ENCODE measurements at regions not wholly inside any gene's neighbourhood (a gene's known extent, or its start where the extent isn't known, plus 50 kb on each side); places are given as distances from the start of the nearest gene placed in this dataset.

DNA sequence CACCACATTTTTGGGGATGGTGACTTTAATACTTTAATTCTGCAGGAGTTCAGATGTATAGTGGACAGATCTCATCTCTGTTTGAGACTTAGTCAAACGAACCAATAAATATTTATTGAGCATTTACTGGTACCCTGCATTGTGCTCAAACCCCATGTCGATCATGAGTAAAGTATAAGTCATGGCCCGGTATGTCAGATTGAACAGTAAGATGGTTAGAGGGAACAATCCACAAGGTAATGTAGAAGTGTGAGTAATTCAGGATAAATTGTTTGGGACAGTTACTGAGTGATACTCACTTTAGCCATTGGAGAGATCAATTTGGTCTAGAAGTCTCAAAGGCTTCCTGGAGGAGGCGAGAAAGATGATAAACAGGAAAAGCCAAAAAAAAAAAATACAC is 265.5 kb upstream of the C2CD4B start:
- ATAC-seq: no peak
- DNase-seq (ENCODE audit: low spot score): no peak
- Mint-ChIP-seq H3K4me1 (peaks cover 17% of the 10 kb centered on the region), H3K9me3 (peaks cover 8% of the 10 kb centered on the region), H3K27ac (peak overlapping the region; percentile 42; the same call in 1 of the 2 replicates), H3K4me3 (no peak overlapping the region), H3K36me3 (0 out of 2 replicates have a peak, but pooled peaks cover 5% of the 10 kb centered on the region), H3K27me3 (ENCODE audit: low read depth) (no peaks in the 10 kb centered on the region)
- TF ChIP-seq ZNF416 (CRISPR knock-in tag; IDR thresholded peaks at IDR 0.05) (no peak), ZBTB21 (CRISPR knock-in tag; IDR thresholded peaks at IDR 0.05; ENCODE audit: borderline replicate concordance) (no peak), ZNF138 (CRISPR knock-in tag; conservative IDR thresholded peaks at IDR 0.05) (no peak)
- TF ChIP-seq, protein P1, sequence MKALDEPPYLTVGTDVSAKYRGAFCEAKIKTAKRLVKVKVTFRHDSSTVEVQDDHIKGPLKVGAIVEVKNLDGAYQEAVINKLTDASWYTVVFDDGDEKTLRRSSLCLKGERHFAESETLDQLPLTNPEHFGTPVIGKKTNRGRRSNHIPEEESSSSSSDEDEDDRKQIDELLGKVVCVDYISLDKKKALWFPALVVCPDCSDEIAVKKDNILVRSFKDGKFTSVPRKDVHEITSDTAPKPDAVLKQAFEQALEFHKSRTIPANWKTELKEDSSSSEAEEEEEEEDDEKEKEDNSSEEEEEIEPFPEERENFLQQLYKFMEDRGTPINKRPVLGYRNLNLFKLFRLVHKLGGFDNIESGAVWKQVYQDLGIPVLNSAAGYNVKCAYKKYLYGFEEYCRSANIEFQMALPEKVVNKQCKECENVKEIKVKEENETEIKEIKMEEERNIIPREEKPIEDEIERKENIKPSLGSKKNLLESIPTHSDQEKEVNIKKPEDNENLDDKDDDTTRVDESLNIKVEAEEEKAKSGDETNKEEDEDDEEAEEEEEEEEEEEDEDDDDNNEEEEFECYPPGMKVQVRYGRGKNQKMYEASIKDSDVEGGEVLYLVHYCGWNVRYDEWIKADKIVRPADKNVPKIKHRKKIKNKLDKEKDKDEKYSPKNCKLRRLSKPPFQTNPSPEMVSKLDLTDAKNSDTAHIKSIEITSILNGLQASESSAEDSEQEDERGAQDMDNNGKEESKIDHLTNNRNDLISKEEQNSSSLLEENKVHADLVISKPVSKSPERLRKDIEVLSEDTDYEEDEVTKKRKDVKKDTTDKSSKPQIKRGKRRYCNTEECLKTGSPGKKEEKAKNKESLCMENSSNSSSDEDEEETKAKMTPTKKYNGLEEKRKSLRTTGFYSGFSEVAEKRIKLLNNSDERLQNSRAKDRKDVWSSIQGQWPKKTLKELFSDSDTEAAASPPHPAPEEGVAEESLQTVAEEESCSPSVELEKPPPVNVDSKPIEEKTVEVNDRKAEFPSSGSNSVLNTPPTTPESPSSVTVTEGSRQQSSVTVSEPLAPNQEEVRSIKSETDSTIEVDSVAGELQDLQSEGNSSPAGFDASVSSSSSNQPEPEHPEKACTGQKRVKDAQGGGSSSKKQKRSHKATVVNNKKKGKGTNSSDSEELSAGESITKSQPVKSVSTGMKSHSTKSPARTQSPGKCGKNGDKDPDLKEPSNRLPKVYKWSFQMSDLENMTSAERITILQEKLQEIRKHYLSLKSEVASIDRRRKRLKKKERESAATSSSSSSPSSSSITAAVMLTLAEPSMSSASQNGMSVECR (CRISPR knock-in tag; IDR thresholded peaks at IDR 0.05; ENCODE audit: borderline replicate concordance): no peak
- CTCF ChIA-PET: interaction anchor here (1.3 kb wide), 1 partner anchor 119 kb away, joined by 4 read pairs; no protein-coding TSS in a partner anchor
- POLR2A ChIA-PET: interaction anchor here (0.7 kb wide), 1 partner anchor 84 kb away, joined by 3 read pairs; no protein-coding TSS in a partner anchor

DNA sequence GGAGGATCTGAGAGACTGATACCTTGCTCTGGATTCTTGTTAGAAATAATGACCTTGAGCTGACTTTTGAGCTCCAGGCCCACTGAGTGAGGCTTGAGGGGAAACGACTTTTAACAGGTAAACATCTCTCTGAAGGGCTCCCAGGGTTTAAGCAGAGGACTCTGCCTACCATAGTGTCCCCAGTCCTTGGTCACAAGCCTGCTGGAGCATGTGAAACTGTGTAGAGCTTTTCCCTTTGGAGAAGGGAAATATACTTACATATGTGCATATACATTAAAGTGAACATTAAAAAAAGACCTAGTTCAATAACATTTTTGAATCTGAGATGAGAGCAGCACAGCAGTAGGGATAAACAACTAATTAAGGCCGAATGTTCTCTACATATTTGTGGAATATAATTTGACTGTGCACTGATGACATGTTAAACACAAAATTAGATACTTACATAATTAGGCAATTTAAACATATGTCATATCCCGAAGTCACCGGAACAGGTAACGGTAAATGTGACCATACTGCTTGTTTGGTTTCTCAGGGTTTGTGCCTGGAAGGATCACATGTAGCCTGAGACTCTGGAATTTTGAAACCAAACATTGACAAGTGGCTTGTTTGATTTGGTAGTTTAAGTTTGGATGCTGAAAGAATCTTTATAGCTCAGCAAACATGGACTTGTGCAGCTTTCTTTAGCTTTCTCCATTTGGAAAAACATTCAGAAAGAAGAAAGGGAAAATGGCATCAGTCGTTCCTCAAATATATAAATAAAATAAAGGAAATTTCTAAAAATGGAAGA is 266.1 kb upstream of the C2CD4B start:
- H3K4me1 Mint-ChIP-seq: peaks cover 11% of the 10 kb centered on the region
- H3K9me3 Mint-ChIP-seq: peaks cover 8% of the 10 kb centered on the region
- H3K27me3 Mint-ChIP-seq (ENCODE audit: low read depth): no peaks in the 10 kb centered on the region
- H3K4me3 Mint-ChIP-seq: no peak overlapping the region
- H3K27ac Mint-ChIP-seq: peak overlapping the region; percentile 46
- ATAC-seq (no peak), DNase-seq (ENCODE audit: low spot score) (no peak)
- 0 out of 2 replicates have a peak, but pooled peaks cover 5% of the 10 kb centered on the region for H3K36me3 Mint-ChIP-seq
- POLR2A ChIA-PET: interaction anchor here (0.7 kb wide), 1 partner anchor 83 kb away, joined by 3 read pairs; no protein-coding TSS in a partner anchor
- TF ChIP-seq JAZF1 (CRISPR knock-in tag; IDR thresholded peaks at IDR 0.05) (no peak), PRRX2 (CRISPR knock-in tag; IDR thresholded peaks at IDR 0.05) (no peak)
- TF ChIP-seq, protein P2, sequence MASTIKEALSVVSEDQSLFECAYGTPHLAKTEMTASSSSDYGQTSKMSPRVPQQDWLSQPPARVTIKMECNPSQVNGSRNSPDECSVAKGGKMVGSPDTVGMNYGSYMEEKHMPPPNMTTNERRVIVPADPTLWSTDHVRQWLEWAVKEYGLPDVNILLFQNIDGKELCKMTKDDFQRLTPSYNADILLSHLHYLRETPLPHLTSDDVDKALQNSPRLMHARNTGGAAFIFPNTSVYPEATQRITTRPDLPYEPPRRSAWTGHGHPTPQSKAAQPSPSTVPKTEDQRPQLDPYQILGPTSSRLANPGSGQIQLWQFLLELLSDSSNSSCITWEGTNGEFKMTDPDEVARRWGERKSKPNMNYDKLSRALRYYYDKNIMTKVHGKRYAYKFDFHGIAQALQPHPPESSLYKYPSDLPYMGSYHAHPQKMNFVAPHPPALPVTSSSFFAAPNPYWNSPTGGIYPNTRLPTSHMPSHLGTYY (CRISPR knock-in tag; IDR thresholded peaks at IDR 0.05): no peak
- TF ChIP-seq, protein P3, sequence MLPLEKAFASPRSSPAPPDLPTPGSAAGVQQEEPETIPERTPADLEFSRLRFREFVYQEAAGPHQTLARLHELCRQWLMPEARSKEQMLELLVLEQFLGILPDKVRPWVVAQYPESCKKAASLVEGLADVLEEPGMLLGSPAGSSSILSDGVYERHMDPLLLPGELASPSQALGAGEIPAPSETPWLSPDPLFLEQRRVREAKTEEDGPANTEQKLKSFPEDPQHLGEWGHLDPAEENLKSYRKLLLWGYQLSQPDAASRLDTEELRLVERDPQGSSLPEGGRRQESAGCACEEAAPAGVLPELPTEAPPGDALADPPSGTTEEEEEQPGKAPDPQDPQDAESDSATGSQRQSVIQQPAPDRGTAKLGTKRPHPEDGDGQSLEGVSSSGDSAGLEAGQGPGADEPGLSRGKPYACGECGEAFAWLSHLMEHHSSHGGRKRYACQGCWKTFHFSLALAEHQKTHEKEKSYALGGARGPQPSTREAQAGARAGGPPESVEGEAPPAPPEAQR (CRISPR knock-in tag; IDR thresholded peaks at IDR 0.05): no peak
- CTCF ChIA-PET: interaction anchor here (0.9 to 1.3 kb wide), 2 partner anchors 15 to 118 kb away, joined by 3 to 4 read pairs; no protein-coding TSS in a partner anchor

DNA sequence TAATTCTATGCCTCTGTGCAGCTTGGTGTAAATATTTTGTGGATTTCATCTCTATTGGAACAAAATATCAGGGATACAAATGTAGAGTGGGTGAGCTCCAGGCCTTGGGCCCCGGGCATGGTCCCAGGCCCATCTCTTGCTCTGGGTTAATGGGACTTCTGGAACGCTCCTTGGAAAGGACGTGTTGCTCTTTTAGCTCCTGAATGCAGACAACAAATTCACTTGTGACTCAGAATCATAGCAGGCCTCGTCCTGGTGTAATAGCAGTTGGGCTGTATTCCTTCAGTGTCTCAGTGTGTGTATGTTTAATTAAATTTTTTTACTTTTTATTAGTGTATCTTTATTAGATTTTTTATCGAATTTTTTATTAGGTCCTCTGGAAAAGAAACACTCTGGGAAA is 266.7 kb upstream of the C2CD4B start:
- ATAC-seq (no peak), DNase-seq (ENCODE audit: low spot score) (no peak)
- peaks cover 5% of the 10 kb centered on the region for H3K4me1 Mint-ChIP-seq
- no peak overlapping the region for H3K27ac Mint-ChIP-seq
- peaks cover 8% of the 10 kb centered on the region for H3K9me3 Mint-ChIP-seq
- H3K27me3 Mint-ChIP-seq (ENCODE audit: low read depth): no peaks in the 10 kb centered on the region
- 0 out of 2 replicates have a peak, but pooled peaks cover 5% of the 10 kb centered on the region for H3K36me3 Mint-ChIP-seq
- no peak overlapping the region for H3K4me3 Mint-ChIP-seq
- ChIA-PET POLR2A (no interaction called here), CTCF (interaction anchor here (0.9 to 1.3 kb wide), 2 partner anchors 14 to 118 kb away, joined by 3 to 4 read pairs; no protein-coding TSS in a partner anchor)
- TF ChIP-seq ZNF671 (CRISPR knock-in tag; IDR thresholded peaks at IDR 0.05) (no peak), NFE2L1 (CRISPR knock-in tag; IDR thresholded peaks at IDR 0.05) (no peak), EMX1 (CRISPR knock-in tag; IDR thresholded peaks at IDR 0.05) (no peak), RORB (CRISPR knock-in tag; IDR thresholded peaks at IDR 0.05) (no peak)
- TF ChIP-seq, protein P4, sequence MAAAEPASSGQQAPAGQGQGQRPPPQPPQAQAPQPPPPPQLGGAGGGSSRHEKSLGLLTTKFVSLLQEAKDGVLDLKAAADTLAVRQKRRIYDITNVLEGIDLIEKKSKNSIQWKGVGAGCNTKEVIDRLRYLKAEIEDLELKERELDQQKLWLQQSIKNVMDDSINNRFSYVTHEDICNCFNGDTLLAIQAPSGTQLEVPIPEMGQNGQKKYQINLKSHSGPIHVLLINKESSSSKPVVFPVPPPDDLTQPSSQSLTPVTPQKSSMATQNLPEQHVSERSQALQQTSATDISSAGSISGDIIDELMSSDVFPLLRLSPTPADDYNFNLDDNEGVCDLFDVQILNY (CRISPR knock-in tag; IDR thresholded peaks at IDR 0.05): no peak
- TF ChIP-seq, protein P5, sequence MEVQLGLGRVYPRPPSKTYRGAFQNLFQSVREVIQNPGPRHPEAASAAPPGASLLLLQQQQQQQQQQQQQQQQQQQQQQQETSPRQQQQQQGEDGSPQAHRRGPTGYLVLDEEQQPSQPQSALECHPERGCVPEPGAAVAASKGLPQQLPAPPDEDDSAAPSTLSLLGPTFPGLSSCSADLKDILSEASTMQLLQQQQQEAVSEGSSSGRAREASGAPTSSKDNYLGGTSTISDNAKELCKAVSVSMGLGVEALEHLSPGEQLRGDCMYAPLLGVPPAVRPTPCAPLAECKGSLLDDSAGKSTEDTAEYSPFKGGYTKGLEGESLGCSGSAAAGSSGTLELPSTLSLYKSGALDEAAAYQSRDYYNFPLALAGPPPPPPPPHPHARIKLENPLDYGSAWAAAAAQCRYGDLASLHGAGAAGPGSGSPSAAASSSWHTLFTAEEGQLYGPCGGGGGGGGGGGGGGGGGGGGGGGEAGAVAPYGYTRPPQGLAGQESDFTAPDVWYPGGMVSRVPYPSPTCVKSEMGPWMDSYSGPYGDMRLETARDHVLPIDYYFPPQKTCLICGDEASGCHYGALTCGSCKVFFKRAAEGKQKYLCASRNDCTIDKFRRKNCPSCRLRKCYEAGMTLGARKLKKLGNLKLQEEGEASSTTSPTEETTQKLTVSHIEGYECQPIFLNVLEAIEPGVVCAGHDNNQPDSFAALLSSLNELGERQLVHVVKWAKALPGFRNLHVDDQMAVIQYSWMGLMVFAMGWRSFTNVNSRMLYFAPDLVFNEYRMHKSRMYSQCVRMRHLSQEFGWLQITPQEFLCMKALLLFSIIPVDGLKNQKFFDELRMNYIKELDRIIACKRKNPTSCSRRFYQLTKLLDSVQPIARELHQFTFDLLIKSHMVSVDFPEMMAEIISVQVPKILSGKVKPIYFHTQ (CRISPR knock-in tag; IDR thresholded peaks at IDR 0.05): no peak
- TF ChIP-seq, protein P6, sequence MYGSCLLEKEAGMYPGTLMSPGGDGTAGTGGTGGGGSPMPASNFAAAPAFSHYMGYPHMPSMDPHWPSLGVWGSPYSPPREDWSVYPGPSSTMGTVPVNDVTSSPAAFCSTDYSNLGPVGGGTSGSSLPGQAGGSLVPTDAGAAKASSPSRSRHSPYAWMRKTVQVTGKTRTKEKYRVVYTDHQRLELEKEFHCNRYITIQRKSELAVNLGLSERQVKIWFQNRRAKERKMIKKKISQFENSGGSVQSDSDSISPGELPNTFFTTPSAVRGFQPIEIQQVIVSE (CRISPR knock-in tag; IDR thresholded peaks at IDR 0.05; ENCODE audit: borderline replicate concordance): no peak
- TF ChIP-seq, protein P7, sequence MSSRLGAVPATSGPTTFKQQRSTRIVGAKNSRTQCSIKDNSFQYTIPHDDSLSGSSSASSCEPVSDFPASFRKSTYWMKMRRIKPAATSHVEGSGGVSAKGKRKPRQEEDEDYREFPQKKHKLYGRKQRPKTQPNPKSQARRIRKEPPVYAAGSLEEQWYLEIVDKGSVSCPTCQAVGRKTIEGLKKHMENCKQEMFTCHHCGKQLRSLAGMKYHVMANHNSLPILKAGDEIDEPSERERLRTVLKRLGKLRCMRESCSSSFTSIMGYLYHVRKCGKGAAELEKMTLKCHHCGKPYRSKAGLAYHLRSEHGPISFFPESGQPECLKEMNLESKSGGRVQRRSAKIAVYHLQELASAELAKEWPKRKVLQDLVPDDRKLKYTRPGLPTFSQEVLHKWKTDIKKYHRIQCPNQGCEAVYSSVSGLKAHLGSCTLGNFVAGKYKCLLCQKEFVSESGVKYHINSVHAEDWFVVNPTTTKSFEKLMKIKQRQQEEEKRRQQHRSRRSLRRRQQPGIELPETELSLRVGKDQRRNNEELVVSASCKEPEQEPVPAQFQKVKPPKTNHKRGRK (CRISPR knock-in tag; IDR thresholded peaks at IDR 0.05; ENCODE audit: borderline replicate concordance): no peak
